ENCODE measurements at regions not wholly inside any gene's neighbourhood (a gene's known extent, or its start where the extent isn't known, plus 50 kb on each side); places are given as distances from the start of the nearest gene placed in this dataset.

DNA sequence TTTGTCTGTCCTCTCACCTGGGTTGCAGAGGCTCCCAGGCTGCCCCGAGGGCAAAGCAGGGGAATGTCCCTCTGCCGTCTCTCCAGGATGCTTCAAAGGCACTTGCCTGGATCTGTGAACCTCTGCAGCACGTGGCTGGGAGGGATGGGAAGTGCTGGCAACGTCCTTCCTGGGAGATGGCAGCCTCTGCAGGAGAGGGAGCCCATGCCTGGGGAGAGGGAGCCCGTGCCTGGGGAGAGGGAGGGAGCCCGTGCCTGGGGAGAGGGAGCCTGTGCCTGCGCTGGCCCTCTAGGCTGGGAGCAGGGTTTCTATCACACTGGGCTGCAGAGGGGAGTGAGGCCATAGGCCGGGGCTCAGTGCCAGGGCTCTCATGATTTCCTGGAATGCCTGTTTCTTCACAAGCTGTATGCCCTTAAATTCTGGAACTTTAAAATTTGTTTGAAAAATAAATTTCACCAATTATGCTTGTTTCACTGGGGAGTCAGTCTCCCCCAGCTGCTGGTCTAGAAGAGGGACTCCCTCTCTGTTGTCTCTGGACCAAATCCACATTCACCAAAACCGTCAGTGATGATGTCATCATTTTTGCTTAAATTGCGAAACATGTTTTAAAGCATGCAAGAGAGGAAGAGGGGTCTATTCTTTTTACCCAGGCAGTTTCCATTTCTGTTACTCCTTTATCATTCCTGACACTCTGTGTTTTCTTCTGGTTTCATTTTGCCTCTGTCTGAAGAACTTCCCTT lies 135.7 kb downstream of the DNAJB6 start:
- in situ Hi-C loops (cut with HindIII; ENCODE audit: low pct_unique_long_range_greater_than_20kb, low sequenced_read_pairs) = no loop called here
- intact Hi-C loops (cut with micrococcal nuclease; ENCODE audit: unreplicated experiment) = no loop called here
- H3K9me3 ChIP-seq (ENCODE audit: control insufficient read depth, insufficient read depth, low read depth, low read length) = peaks cover 14% of the 10 kb centered on the region

DNA sequence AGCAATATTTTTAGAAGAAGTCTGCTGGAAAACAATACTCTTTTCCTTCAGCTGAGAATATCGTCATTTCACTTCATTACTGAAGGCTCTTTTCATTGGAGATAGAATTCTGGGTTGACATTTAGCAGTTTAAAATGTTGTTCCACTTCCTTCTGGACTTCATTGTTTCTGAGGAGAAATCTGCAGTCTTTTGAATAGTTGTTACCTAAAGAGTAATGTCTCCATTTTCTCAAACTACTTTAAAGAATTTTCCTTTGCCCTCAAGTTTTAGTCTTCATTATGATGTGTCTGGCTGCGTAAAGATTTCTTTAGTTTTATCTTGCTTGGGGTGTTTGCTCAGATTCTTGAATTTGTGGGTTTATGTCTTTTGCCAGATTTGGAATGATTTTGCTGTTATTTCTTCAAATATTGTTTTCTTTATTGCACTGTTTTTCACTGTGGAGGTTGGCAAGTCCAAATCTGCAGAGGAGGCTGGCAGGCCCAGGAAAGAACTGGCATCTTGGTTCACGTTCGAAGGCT lies 136.3 kb downstream of the DNAJB6 start:
- intact Hi-C loops (cut with micrococcal nuclease; ENCODE audit: unreplicated experiment) (no loop called here), in situ Hi-C loops (cut with HindIII; ENCODE audit: low pct_unique_long_range_greater_than_20kb, low sequenced_read_pairs) (no loop called here)
- Histone ChIP-seq H3K36me3 (ENCODE audit: control insufficient read depth, insufficient read depth, low read length) (no peaks in the 10 kb centered on the region), H3K27ac (ENCODE audit: low read length) (no peak overlapping the region), H3K27me3 (ENCODE audit: control insufficient read depth, insufficient read depth, low read length) (no peaks in the 10 kb centered on the region), H3K4me1 (ENCODE audit: control insufficient read depth, insufficient read depth, low read length) (no peaks in the 10 kb centered on the region), H3K4me3 (ENCODE audit: low read depth in 2 of 2, low read length in 2 of 2) (no peak overlapping the region), H3K9me3 (ENCODE audit: control insufficient read depth, insufficient read depth, low read depth, low read length) (peaks cover 14% of the 10 kb centered on the region)
- CTCF ChIA-PET = no interaction called here
- no TSS peak for BruUV-seq (replicated peaks)
- POLR2A ChIA-PET = no interaction called here
- TF ChIP-seq REST (IDR thresholded peaks at IDR 0.05; ENCODE audit: insufficient read depth in 1 of 2, low read depth in 2 of 2, low read length in 1 of 2) = no peak
- TF ChIP-seq SIN3A (IDR thresholded peaks at IDR 0.05; ENCODE audit: borderline replicate concordance, insufficient read depth, low read depth, low read length) = no peak
- TF ChIP-seq POLR2AphosphoS5 (IDR thresholded peaks at IDR 0.05; ENCODE audit: low read depth, low read length) = no peak
- TF ChIP-seq TCF7L2 (IDR thresholded peaks at IDR 0.05; ENCODE audit: low read depth, low read length) = no peak
- TF ChIP-seq, protein P1, sequence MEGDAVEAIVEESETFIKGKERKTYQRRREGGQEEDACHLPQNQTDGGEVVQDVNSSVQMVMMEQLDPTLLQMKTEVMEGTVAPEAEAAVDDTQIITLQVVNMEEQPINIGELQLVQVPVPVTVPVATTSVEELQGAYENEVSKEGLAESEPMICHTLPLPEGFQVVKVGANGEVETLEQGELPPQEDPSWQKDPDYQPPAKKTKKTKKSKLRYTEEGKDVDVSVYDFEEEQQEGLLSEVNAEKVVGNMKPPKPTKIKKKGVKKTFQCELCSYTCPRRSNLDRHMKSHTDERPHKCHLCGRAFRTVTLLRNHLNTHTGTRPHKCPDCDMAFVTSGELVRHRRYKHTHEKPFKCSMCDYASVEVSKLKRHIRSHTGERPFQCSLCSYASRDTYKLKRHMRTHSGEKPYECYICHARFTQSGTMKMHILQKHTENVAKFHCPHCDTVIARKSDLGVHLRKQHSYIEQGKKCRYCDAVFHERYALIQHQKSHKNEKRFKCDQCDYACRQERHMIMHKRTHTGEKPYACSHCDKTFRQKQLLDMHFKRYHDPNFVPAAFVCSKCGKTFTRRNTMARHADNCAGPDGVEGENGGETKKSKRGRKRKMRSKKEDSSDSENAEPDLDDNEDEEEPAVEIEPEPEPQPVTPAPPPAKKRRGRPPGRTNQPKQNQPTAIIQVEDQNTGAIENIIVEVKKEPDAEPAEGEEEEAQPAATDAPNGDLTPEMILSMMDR (IDR thresholded peaks at IDR 0.05) = no peak
- ATAC-seq (no peak), DNase-seq (ENCODE audit: low read depth, low spot score) (no peak)

More for the DNA sequence above, 135.7 kb downstream of the DNAJB6 start:
- Histone ChIP-seq H3K27me3 (ENCODE audit: control insufficient read depth, insufficient read depth, low read length) (no peaks in the 10 kb centered on the region), H3K36me3 (ENCODE audit: control insufficient read depth, insufficient read depth, low read length) (no peaks in the 10 kb centered on the region), H3K4me3 (ENCODE audit: low read depth in 2 of 2, low read length in 2 of 2) (no peak overlapping the region), H3K27ac (ENCODE audit: low read length) (no peak overlapping the region), H3K4me1 (ENCODE audit: control insufficient read depth, insufficient read depth, low read length) (no peaks in the 10 kb centered on the region)
- no TSS peak for BruUV-seq (replicated peaks)
- DNase-seq (ENCODE audit: low read depth, low spot score) (no peak), ATAC-seq (no peak)
- CTCF ChIA-PET = no interaction called here
- POLR2A ChIA-PET = no interaction called here
- TF ChIP-seq POLR2AphosphoS5 (IDR thresholded peaks at IDR 0.05; ENCODE audit: low read depth, low read length) (no peak), SIN3A (IDR thresholded peaks at IDR 0.05; ENCODE audit: borderline replicate concordance, insufficient read depth, low read depth, low read length) (no peak), REST (IDR thresholded peaks at IDR 0.05; ENCODE audit: insufficient read depth in 1 of 2, low read depth in 2 of 2, low read length in 1 of 2) (no peak), TCF7L2 (IDR thresholded peaks at IDR 0.05; ENCODE audit: low read depth, low read length) (no peak)
- TF ChIP-seq, protein P1 (IDR thresholded peaks at IDR 0.05) = no peak

All from Panc1 (cell line).